ENCODE measurements at regions not wholly inside any gene's neighbourhood (a gene's known extent, or its start where the extent isn't known, plus 50 kb on each side); places are given as distances from the start of the nearest gene placed in this dataset.
"Not testable (repeated sequence)": the region's sequence is repeated elsewhere in the genome, so short reads cannot be mapped to it uniquely, and the experiment has no call there.

DNA sequence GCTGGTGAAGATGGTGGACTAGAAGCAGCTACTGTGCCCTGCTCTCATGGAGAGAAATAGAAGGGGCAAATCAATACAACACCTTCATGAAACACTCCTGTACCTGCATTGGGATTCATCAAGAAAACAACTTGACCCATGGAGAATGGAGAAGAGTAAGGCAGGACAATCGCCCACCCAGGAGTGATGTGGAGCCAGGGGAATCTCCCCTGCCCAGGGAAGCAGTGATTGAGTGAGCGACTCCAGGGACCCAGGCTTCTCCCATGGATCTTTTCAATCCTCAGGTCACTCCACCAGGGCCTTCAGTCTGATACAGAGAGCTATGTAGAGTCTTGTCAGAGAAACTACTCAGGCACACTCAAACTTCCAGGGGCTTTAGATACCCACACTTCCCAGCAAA, 161.9 kb upstream of the DYRK2 start:
- H3K27ac ChIP-seq (ENCODE audit: insufficient read length, low read depth, low read length), result no peak overlapping the region
- no peak overlapping the region for H2AFZ ChIP-seq (ENCODE audit: low read length)
- H2BK12ac ChIP-seq (ENCODE audit: insufficient read length, low read depth, low read length), result no peak overlapping the region
- Mint-ChIP-seq H3K27ac (no peak overlapping the region), H3K4me3 (no peak overlapping the region), H3K36me3 (ENCODE audit: insufficient read depth in 1 of 3, low read depth in 3 of 3) (peaks cover 12 to 43% (median 16%) of the 10 kb centered on the region in 3 experiments), H3K4me1 (peaks cover 2 to 6% of the 10 kb centered on the region in 2 experiments; a peak in 2 of 4 replicates), H3K27me3 (ENCODE audit: low read depth) (peaks cover 9% of the 10 kb centered on the region; the same call in 1 of the 2 replicates), H3K9me3 (peaks cover 38 to 41% of the 10 kb centered on the region in 2 experiments)
- no peak overlapping the region for H3K23ac ChIP-seq (ENCODE audit: insufficient read length, low read depth, low read length)
- no peaks in the 10 kb centered on the region for H3K27me3 ChIP-seq (ENCODE audit: insufficient read depth, low read length)
- H4K5ac ChIP-seq (ENCODE audit: insufficient read length, low read depth, low read length), result no peak overlapping the region
- no peak overlapping the region for H4K91ac ChIP-seq (ENCODE audit: insufficient read length, low read depth, low read length)
- no peak overlapping the region for H3K14ac ChIP-seq (ENCODE audit: insufficient read depth, low read length)
- no peak overlapping the region for H3T11ph ChIP-seq (ENCODE audit: low read length)
- no peak overlapping the region for H3K56ac ChIP-seq (ENCODE audit: insufficient read length, low read depth, low read length)
- H4K20me1 ChIP-seq (ENCODE audit: control insufficient read depth, insufficient read depth, insufficient read length), result no peaks in the 10 kb centered on the region
- no peak overlapping the region for H2BK15ac ChIP-seq (ENCODE audit: low read depth, low read length)
- H3K4me1 ChIP-seq (ENCODE audit: insufficient read depth, low read length), result no peaks in the 10 kb centered on the region
- DNase-seq, result no peak
- H2BK120ac ChIP-seq (ENCODE audit: low read depth, low read length, poor library complexity, severe bottlenecking), result no peak overlapping the region
- no peaks in the 10 kb centered on the region for H3K79me2 ChIP-seq (ENCODE audit: insufficient read depth, low read length)
- no peak overlapping the region for H3K9ac ChIP-seq (ENCODE audit: extremely low read depth, insufficient read length, low read length)
- H3K18ac ChIP-seq (ENCODE audit: insufficient read length, low read depth, low read length), result no peak overlapping the region
- no CpG with 5 or more reads among the region's 2 CpGs for WGBS (ENCODE audit: extremely low coverage, insufficient read length, low lambda C conversion rate)
- peaks cover 4% of the 10 kb centered on the region for H3K9me3 ChIP-seq (ENCODE audit: control insufficient read depth, low read depth, low read length)
- H2BK5ac ChIP-seq (ENCODE audit: insufficient read length, low read length), result no peak overlapping the region
- no peak overlapping the region for H3K4me2 ChIP-seq (ENCODE audit: insufficient read depth, insufficient read length, low read length)
- H2BK20ac ChIP-seq (ENCODE audit: low read depth, low read length, poor library complexity, severe bottlenecking), result no peak overlapping the region
- TF ChIP-seq, protein P1, sequence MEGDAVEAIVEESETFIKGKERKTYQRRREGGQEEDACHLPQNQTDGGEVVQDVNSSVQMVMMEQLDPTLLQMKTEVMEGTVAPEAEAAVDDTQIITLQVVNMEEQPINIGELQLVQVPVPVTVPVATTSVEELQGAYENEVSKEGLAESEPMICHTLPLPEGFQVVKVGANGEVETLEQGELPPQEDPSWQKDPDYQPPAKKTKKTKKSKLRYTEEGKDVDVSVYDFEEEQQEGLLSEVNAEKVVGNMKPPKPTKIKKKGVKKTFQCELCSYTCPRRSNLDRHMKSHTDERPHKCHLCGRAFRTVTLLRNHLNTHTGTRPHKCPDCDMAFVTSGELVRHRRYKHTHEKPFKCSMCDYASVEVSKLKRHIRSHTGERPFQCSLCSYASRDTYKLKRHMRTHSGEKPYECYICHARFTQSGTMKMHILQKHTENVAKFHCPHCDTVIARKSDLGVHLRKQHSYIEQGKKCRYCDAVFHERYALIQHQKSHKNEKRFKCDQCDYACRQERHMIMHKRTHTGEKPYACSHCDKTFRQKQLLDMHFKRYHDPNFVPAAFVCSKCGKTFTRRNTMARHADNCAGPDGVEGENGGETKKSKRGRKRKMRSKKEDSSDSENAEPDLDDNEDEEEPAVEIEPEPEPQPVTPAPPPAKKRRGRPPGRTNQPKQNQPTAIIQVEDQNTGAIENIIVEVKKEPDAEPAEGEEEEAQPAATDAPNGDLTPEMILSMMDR (conservative IDR thresholded peaks at IDR 0.05), result no peak
- no peak overlapping the region for H3K4ac ChIP-seq (ENCODE audit: low read depth, low read length)
- H3K23me2 ChIP-seq (ENCODE audit: insufficient read length, low read depth, low read length, poor library complexity, severe bottlenecking), result no peaks in the 10 kb centered on the region
- no peak overlapping the region for H2AK5ac ChIP-seq (ENCODE audit: insufficient read length, low read length)
- H3K79me1 ChIP-seq (ENCODE audit: insufficient read depth, low read depth, low read length, poor library complexity, severe bottlenecking), result no peaks in the 10 kb centered on the region
- no peak overlapping the region for H4K8ac ChIP-seq (replicated peaks; ENCODE audit: insufficient read length, low read depth, low read length)

DNA sequence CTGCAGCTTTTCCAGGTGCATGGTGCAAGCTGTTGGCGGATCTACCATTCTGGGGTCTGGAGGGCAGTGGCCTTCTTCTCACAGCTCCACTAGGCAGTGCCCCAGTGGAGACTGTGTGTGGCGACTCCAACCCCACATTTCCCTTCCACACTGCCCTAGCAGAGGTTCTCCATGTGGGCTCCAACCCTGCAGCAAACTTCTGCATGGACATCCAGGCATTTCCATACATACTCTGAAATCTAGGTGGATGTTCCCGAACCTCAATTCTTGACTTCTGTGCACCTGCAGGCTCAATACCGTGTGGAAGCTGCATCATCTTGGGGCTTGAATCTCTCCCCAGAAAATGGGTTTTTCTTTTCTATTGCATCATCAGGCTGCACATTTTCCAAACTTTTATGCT, 160.2 kb upstream of the DYRK2 start:
- H3K27me3 Mint-ChIP-seq (ENCODE audit: low read depth); H2BK20ac ChIP-seq (ENCODE audit: low read depth, low read length, poor library complexity, severe bottlenecking); H4K91ac ChIP-seq (ENCODE audit: insufficient read length, low read depth, low read length): not testable (repeated sequence)

More for the DNA sequence above, 160.2 kb upstream of the DYRK2 start:
- H3K4me2 ChIP-seq (ENCODE audit: insufficient read depth, insufficient read length, low read length); H3K27ac ChIP-seq (ENCODE audit: insufficient read length, low read depth, low read length); H3K18ac ChIP-seq (ENCODE audit: insufficient read length, low read depth, low read length); H3K9me3 ChIP-seq (ENCODE audit: control insufficient read depth, low read depth, low read length); H2BK15ac ChIP-seq (ENCODE audit: low read depth, low read length); H3K56ac ChIP-seq (ENCODE audit: insufficient read length, low read depth, low read length); H2AK5ac ChIP-seq (ENCODE audit: insufficient read length, low read length); H3K4ac ChIP-seq (ENCODE audit: low read depth, low read length); H3K23ac ChIP-seq (ENCODE audit: insufficient read length, low read depth, low read length); H3K79me1 ChIP-seq (ENCODE audit: insufficient read depth, low read depth, low read length, poor library complexity, severe bottlenecking); DNase-seq; H3K23me2 ChIP-seq (ENCODE audit: insufficient read length, low read depth, low read length, poor library complexity, severe bottlenecking); H3K4me3 Mint-ChIP-seq; H4K5ac ChIP-seq (ENCODE audit: insufficient read length, low read depth, low read length); H3K27ac Mint-ChIP-seq; H4K20me1 ChIP-seq (ENCODE audit: control insufficient read depth, insufficient read depth, insufficient read length); H2BK12ac ChIP-seq (ENCODE audit: insufficient read length, low read depth, low read length); H4K8ac ChIP-seq (replicated peaks; ENCODE audit: insufficient read length, low read depth, low read length); H2AFZ ChIP-seq (ENCODE audit: low read length); H2BK120ac ChIP-seq (ENCODE audit: low read depth, low read length, poor library complexity, severe bottlenecking); H3K27me3 ChIP-seq (ENCODE audit: insufficient read depth, low read length); H3K4me1 Mint-ChIP-seq; H3K9ac ChIP-seq (ENCODE audit: extremely low read depth, insufficient read length, low read length); H3K4me1 ChIP-seq (ENCODE audit: insufficient read depth, low read length); H3K14ac ChIP-seq (ENCODE audit: insufficient read depth, low read length); H3K79me2 ChIP-seq (ENCODE audit: insufficient read depth, low read length); H3T11ph ChIP-seq (ENCODE audit: low read length); H2BK5ac ChIP-seq (ENCODE audit: insufficient read length, low read length): not testable (repeated sequence)
- WGBS (ENCODE audit: extremely low coverage, insufficient read length, low lambda C conversion rate), result no CpG with 5 or more reads among the region's 4 CpGs
- H3K36me3 Mint-ChIP-seq (ENCODE audit: insufficient read depth in 1 of 3, low read depth in 3 of 3), result peaks cover 18 to 58% (median 19%) of the 10 kb centered on the region in 3 experiments
- H3K9me3 Mint-ChIP-seq, result peaks cover 48 to 51% of the 10 kb centered on the region in 2 experiments
